Loucy (cell line): ENCODE measurements at regions not wholly inside any gene's neighbourhood (a gene's known extent, or its start where the extent isn't known, plus 50 kb on each side); places are given as distances from the start of the nearest gene placed in this dataset.

ENCODE experiments used
- EZH2phosphoT487 ChIP-seq: fragments of 200-600 bp; IDR thresholded peaks from 2 replicates; pipeline ENCODE4 v1.6.1; 2018; ENCODE audit warnings: antibody characterized with exemption, mild to moderate bottlenecking, moderate library complexity, borderline replicate concordance
- TF ChIP-seq, protein P1 (sequence below): fragments of 200-600 bp; sonication (generic); conservative IDR thresholded peaks from 2 replicates; pipeline ENCODE4 v1.5.1; 2014; ENCODE audit warnings: mild to moderate bottlenecking, antibody characterized with exemption, low read length

DNA sequence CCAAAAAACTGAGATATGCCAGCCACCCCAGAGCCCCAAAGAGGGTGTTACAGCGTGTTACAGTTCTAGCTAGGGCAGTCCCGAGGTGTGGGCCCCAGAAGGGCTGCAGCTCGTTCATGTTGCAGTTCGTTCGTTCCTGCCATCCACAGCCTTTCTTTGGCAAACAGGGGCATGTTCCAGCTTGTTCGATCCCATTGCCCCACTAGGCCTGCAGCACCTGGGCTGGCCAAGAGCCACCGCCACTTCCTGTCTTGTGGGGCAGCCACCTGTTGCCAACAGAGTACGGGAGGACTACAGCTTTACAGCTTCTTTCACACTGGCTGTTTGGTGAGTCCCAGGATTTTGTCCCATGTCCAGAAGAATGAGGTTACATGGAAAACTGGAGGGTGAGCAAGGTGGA lies 198.1 kb downstream of the MMUT start:
- TF ChIP-seq, protein P1, sequence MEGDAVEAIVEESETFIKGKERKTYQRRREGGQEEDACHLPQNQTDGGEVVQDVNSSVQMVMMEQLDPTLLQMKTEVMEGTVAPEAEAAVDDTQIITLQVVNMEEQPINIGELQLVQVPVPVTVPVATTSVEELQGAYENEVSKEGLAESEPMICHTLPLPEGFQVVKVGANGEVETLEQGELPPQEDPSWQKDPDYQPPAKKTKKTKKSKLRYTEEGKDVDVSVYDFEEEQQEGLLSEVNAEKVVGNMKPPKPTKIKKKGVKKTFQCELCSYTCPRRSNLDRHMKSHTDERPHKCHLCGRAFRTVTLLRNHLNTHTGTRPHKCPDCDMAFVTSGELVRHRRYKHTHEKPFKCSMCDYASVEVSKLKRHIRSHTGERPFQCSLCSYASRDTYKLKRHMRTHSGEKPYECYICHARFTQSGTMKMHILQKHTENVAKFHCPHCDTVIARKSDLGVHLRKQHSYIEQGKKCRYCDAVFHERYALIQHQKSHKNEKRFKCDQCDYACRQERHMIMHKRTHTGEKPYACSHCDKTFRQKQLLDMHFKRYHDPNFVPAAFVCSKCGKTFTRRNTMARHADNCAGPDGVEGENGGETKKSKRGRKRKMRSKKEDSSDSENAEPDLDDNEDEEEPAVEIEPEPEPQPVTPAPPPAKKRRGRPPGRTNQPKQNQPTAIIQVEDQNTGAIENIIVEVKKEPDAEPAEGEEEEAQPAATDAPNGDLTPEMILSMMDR = no peak
- no peak for TF ChIP-seq EZH2phosphoT487
